COLO668 (cell line): ENCODE measurements at regions not wholly inside any gene's neighbourhood (a gene's known extent, or its start where the extent isn't known, plus 50 kb on each side); places are given as distances from the start of the nearest gene placed in this dataset.
A peak's percentile ranks its signal among the peaks of the same experiment; 100 is the strongest.

Experiments used
- DNase-seq: peaks from one replicate; lab custom pipeline; 2025; ENCODE audit not compliant: unreplicated experiment; lab: John Stamatoyannopoulos, UW

DNA sequence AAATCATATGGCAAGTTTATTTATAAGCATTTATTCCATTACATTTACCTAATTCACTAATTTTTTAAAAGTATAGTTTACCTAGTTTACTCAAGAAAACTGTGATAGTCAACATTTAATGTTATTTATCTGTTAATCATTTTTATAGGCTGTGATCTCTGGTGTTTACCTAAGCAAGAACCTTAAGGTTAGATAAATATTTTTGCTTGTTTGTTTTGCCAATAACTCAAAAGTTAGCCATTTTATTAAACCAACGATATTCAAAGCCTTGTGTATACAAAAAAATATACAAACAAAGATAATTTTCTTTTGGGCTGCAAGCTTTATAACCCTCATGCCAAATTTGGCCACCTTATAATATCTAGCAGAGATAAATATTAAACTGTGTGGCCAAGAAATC is 157.3 kb downstream of the SLCO1B3 start:
- DNase-seq = no peak

GRCh38 chr12:20969766-20970165 is 159.3 kb downstream of the SLCO1B3 start:
- DNase-seq = no peak

DNA sequence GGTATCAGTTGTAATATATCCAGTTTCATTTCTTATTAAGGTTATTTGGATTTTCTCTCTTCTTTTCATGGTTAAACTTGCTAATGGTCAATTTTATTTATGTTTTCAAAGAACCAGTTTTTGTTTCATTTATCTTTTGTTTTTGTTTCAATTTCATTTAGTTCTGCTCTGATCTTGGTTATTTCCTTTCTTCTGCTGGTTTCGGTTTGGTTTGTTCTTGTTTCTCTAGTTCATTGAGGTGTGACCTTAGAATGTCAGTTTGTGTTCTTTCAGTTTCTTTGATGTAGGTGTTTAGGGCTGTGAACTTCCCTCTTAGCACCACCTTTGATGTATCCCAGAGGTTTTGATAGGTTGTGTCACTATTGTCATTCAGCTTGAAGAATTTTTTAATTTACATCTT is 145.6 kb upstream of the SLCO1B1 start:
- no peak for DNase-seq

DNA sequence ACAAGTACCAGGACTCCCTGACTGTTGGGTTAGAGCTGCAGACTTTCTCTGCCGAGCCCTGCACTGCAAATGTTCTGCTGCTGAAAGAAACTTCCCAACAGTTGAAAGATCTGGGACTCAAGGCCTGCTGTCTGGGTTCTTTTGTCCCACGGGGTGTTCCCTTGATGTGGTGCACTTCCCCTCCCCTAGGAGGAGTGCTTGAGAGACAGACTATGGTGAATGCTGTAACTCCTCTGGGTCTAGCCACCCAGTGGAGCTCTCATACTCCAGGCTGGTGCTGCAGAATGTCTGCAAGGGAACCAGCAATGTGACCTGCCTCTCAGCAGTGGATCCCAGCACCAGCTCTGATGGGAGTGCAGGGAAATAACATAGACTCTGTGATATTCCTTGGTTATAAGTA is 129.2 kb upstream of the SLCO1B1 start:
- no peak for DNase-seq

- DNase-seq = no peak
These were observed 105.3 kb upstream of the SLCO1B1 start for GRCh38 chr12:21025656-21026055.

GRCh38 chr12:21026302-21026701 is 104.7 kb upstream of the SLCO1B1 start:
- peak; percentile 10 for DNase-seq

DNA sequence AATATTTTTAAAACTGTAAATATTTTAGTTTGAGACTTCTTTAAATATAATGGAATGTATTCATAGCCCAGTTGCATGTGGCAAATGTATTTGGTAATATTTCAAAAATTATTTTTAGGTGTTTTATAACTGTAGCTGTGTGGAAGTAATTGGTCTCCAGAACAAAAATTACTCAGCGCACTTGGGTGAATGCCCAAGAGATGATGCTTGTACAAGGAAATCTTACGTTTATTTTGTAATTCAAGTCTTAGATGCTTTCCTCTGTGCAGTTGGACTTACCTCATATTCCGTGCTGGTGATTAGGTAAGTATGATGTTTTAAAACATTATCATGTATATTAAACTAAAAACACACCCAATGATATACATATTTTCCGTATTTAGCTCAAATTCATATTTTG is 76.7 kb upstream of the SLCO1B1 start:
- DNase-seq = no peak

DNA sequence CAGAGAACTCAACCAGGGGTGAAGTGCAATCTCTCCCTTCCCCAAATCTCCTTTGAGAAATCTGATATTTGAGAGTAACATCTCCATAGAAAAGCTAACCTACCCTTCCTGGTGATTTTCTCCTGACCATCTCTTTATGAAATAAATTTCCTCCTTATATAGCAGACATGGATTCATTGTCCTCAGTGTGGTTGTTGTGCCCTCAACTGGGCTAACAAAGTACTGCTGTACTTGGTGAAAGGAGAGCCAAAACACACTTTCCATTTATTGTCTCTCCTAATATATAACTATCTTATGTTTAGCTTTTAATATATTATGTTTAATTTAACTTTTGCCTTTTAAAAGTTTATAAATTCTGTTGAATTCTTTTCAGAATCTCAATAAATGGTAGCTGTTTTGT is 65.1 kb upstream of the SLCO1B1 start:
- DNase-seq = peak; percentile 0

- no peak for DNase-seq
These were observed 57.9 kb upstream of the SLCO1B1 start for GRCh38 chr12:21073129-21073528.

DNA sequence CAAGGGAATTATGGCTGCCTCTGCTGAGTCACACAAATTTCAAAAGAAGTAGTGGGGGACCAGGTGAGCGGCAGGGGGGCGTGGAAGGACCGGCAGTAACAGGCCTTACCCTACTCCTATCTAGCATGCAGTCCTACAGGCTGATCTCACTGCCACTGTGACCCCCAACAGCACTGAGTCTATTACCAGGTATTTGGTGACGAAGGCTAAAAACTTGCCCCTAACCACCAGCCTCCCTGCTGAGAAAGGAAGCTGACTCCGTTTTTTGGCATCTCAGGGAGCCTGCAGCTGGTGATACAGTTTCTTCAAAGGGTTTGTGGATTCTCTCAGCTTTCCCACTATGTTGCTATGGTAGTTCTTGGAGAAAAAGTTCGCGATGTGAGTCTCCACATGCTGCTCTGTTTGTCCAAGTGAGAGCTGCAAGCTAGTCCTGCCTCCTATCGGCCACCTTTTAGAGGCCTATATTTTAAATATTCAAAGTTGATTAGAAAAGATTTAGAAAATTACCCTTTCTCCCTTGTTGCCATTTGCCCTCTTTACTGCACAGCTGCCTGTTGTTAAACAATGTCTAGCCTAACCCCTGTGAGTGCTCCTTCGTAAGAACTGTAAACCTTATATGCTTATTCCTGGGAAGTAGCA is 57.1 kb upstream of the SLCO1B1 start:
- no peak for DNase-seq
